Liver (tissue), 8 donors: ENCODE measurements at regions not wholly inside any gene's neighbourhood (a gene's known extent, or its start where the extent isn't known, plus 50 kb on each side); places are given as distances from the start of the nearest gene placed in this dataset.
"Not testable (repeated sequence)": the region's sequence is repeated elsewhere in the genome, so short reads cannot be mapped to it uniquely, and the experiment has no call there.

ENCODE experiments used
- DNase-seq: peaks from one replicate; pipeline ENCODE4 v3.0.0-alpha.2; 2017; ENCODE audit warnings: low spot score
- H3K27ac ChIP-seq, 2 donors: one replicate each; pipeline ENCODE4 v1.7.0; 2013; ENCODE audit warnings: inconsistent platforms in 2 of 2, low read length in 2 of 2, control low read depth in 1 of 2, low read depth in 1 of 2, mild to moderate bottlenecking in 1 of 2
- H3K27me3 ChIP-seq, 4 donors: one replicate each; pipeline versions ENCODE4 v1.6.1 to v1.7.0; 2013; ENCODE audit warnings: low read length in 3 of 4, inconsistent platforms in 1 of 4, mild to moderate bottlenecking in 1 of 4, moderate library complexity in 1 of 4; ENCODE audit not compliant: control insufficient read depth in 4 of 4, insufficient read depth in 4 of 4
- H3K36me3 ChIP-seq, 4 donors: one replicate each; pipeline versions ENCODE4 v1.6.1 to v1.7.0; 2013; ENCODE audit warnings: low read length in 3 of 4, mild to moderate bottlenecking in 3 of 4, low read depth in 1 of 4, moderate library complexity in 1 of 4; ENCODE audit not compliant: control insufficient read depth in 4 of 4, insufficient read depth in 3 of 4
- H3K4me1 ChIP-seq, 4 donors: one replicate each; pipeline versions ENCODE4 v1.6.1 to v1.7.0; 2013; ENCODE audit warnings: low read length in 3 of 4, mild to moderate bottlenecking in 3 of 4, moderate library complexity in 1 of 4; ENCODE audit not compliant: control insufficient read depth in 4 of 4, insufficient read depth in 4 of 4
- H3K4me3 ChIP-seq, 3 donors: one replicate each; pipeline versions ENCODE4 v1.6.1 to v1.7.0; 2013; ENCODE audit warnings: low read length in 3 of 3, control low read depth in 1 of 3, low read depth in 1 of 3, mild to moderate bottlenecking in 1 of 3
- H3K9ac ChIP-seq, 2 donors: one replicate each; pipeline ENCODE4 v1.7.0; 2013; ENCODE audit warnings: low read length in 2 of 2, mild to moderate bottlenecking in 2 of 2, moderate library complexity in 2 of 2, control low read depth in 1 of 2, low read depth in 1 of 2
- H3K9me3 ChIP-seq, 4 donors: one replicate each; pipeline versions ENCODE4 v1.6.1 to v1.7.0; 2013; ENCODE audit warnings: low read length in 3 of 4; ENCODE audit not compliant: control insufficient read depth in 4 of 4
- ATF3 ChIP-seq: IDR thresholded peaks from 2 replicates; pipeline ENCODE4 v1.6.1; 2016; ENCODE audit warnings: antibody characterized with exemption
- CTCF ChIP-seq: fragments of 150-350 bp; IDR thresholded peaks from 2 replicates; pipeline ENCODE4 v1.5.1; 2017; ENCODE audit warnings: improper control_type of control experiment, low read depth, low read length; ENCODE audit not compliant: missing input control
- EGR1 ChIP-seq, 2 donors: IDR thresholded peaks; 2 replicates each; pipeline ENCODE4 v1.6.1; 2016 to 2018; ENCODE audit warnings: antibody characterized with exemption in 2 of 2, low read depth in 2 of 2
- FOXA1 ChIP-seq: IDR thresholded peaks from 2 replicates; pipeline ENCODE4 v1.6.1; 2016; ENCODE audit warnings: antibody characterized with exemption
- FOXA2 ChIP-seq: IDR thresholded peaks from 2 replicates; pipeline ENCODE4 v1.6.1; 2016; ENCODE audit warnings: antibody characterized with exemption
- HNF4A ChIP-seq, 2 donors: conservative IDR thresholded peaks; 2 replicates each; pipeline ENCODE4 v1.6.1; 2016; ENCODE audit warnings: antibody characterized with exemption in 2 of 2, mild to moderate bottlenecking in 2 of 2
- HNF4G ChIP-seq: IDR thresholded peaks from 2 replicates; pipeline ENCODE4 v1.6.1; 2016; ENCODE audit warnings: antibody characterized with exemption
- JUND ChIP-seq, 2 donors: IDR thresholded peaks; 2 replicates each; pipeline ENCODE4 v1.6.1; 2016; ENCODE audit warnings: antibody characterized with exemption in 2 of 2
- MAX ChIP-seq: IDR thresholded peaks from 2 replicates; pipeline ENCODE4 v1.6.1; 2016; ENCODE audit warnings: antibody characterized with exemption
- NR2F2 ChIP-seq: IDR thresholded peaks from 2 replicates; pipeline ENCODE4 v1.6.1; 2016; ENCODE audit warnings: antibody characterized with exemption
- RAD21 ChIP-seq, 2 donors: IDR thresholded peaks; 2 replicates each; pipeline ENCODE4 v1.6.1; 2016; ENCODE audit warnings: antibody characterized with exemption in 2 of 2, mild to moderate bottlenecking in 2 of 2
- REST ChIP-seq: IDR thresholded peaks from 2 replicates; pipeline ENCODE4 v1.6.1; 2016; ENCODE audit warnings: antibody characterized with exemption, mild to moderate bottlenecking
- RXRA ChIP-seq, 2 donors: IDR thresholded peaks; 2 replicates each; pipeline ENCODE4 v1.6.1; 2017 to 2018; ENCODE audit warnings: antibody characterized with exemption in 2 of 2, mild to moderate bottlenecking in 1 of 2
- SP1 ChIP-seq: IDR thresholded peaks from 2 replicates; pipeline ENCODE4 v1.6.1; 2018; ENCODE audit warnings: antibody characterized with exemption, mild to moderate bottlenecking
- TAF1 ChIP-seq: conservative IDR thresholded peaks from 2 replicates; pipeline ENCODE4 v1.6.1; 2016; ENCODE audit warnings: antibody characterized with exemption, mild to moderate bottlenecking
- YY1 ChIP-seq: IDR thresholded peaks from 2 replicates; pipeline ENCODE4 v1.6.1; 2016; ENCODE audit warnings: antibody characterized with exemption, mild to moderate bottlenecking
- ZBTB33 ChIP-seq: IDR thresholded peaks from 2 replicates; pipeline ENCODE4 v1.6.1; 2016; ENCODE audit warnings: antibody characterized with exemption
- WGBS: extraction: QIAGEN DNeasy Blood & Tissue Kit; methylation state at CpG from one replicate; pipeline ENCODE4 v1.1.7; 2013; 5-methylcytosine and 5-hydroxymethylcytosine counted together
- donor health status: healthy.
- donor health status: healthy.
- donor health status: healthy.
- donor health status: healthy.
- donor health status: healthy.

GRCh38 chr10:124242791-124243190, 149.4 kb upstream of the CHST15 start:
- DNase-seq = no peak
- H3K27me3 ChIP-seq = no peaks in the 10 kb centered on the region
- 89% methylated on average over 8 of the region's 8 CpGs for WGBS
- H3K9me3 ChIP-seq = no peaks in the 10 kb centered on the region
- no peaks in the 10 kb centered on the region for H3K4me1 ChIP-seq
- no peak overlapping the region for H3K27ac ChIP-seq
- no peaks in the 10 kb centered on the region for H3K36me3 ChIP-seq
- H3K4me3 ChIP-seq = no peak overlapping the region
- no peak overlapping the region for H3K9ac ChIP-seq
- TF ChIP-seq FOXA2 = no peak
- no peak for TF ChIP-seq ATF3
- TF ChIP-seq SP1 = no peak
- TF ChIP-seq FOXA1 = no peak
- no peak for TF ChIP-seq REST
- TF ChIP-seq EGR1 (IDR thresholded peaks at IDR 0.05; ENCODE audit: low read depth in 2 of 2) = no peak
- no peak for TF ChIP-seq JUND (IDR thresholded peaks at IDR 0.05)
- TF ChIP-seq HNF4G = no peak
- TF ChIP-seq RAD21 (IDR thresholded peaks at IDR 0.05) = no peak
- TF ChIP-seq TAF1 = no peak
- no peak for TF ChIP-seq MAX
- no peak for TF ChIP-seq RXRA (IDR thresholded peaks at IDR 0.05)
- no peak for TF ChIP-seq NR2F2

- no peak overlapping the region for H3K27ac ChIP-seq
- TF ChIP-seq EGR1 (IDR thresholded peaks at IDR 0.05; ENCODE audit: low read depth in 2 of 2) (no peak), CTCF (no peak), ZBTB33 (no peak), SP1 (no peak), RXRA (IDR thresholded peaks at IDR 0.05) (no peak), JUND (IDR thresholded peaks at IDR 0.05) (no peak), HNF4A (conservative IDR thresholded peaks at IDR 0.05) (no peak), REST (no peak), YY1 (no peak), FOXA2 (no peak), RAD21 (IDR thresholded peaks at IDR 0.05) (no peak), MAX (no peak), TAF1 (no peak), HNF4G (no peak), FOXA1 (no peak)
- 88% methylated on average over 7 of the region's 7 CpGs for WGBS
- no peaks in the 10 kb centered on the region for H3K4me1 ChIP-seq
- H3K9me3 ChIP-seq = no peaks in the 10 kb centered on the region
- no peaks in the 10 kb centered on the region for H3K36me3 ChIP-seq
- DNase-seq = no peak
- no peak overlapping the region for H3K4me3 ChIP-seq
- H3K9ac ChIP-seq = no peak overlapping the region
- no peaks in the 10 kb centered on the region for H3K27me3 ChIP-seq
Observed at GRCh38 chr10:124242365-124242764, 149.0 kb upstream of the CHST15 start.

- H3K36me3 ChIP-seq, H3K4me3 ChIP-seq, H3K27ac ChIP-seq, H3K4me1 ChIP-seq, H3K27me3 ChIP-seq, DNase-seq, H3K9ac ChIP-seq, H3K9me3 ChIP-seq: not testable (repeated sequence)
- 94% methylated on average over 5 of the region's 5 CpGs for WGBS
Observed at GRCh38 chr10:124241510-124241909, 148.1 kb upstream of the CHST15 start.
